Panc1 (cell line): ENCODE measurements at regions not wholly inside any gene's neighbourhood (a gene's known extent, or its start where the extent isn't known, plus 50 kb on each side); places are given as distances from the start of the nearest gene placed in this dataset.

ENCODE experiments used
- ATAC-seq: fragments of 200-7000 bp; cut with Tn5 transposase; 2 replicates; pipeline ENCODE4 v1.9.1; 2020; ENCODE audit warnings: mild to moderate bottlenecking, moderate library complexity
- BruUV-seq: library from RNA; stranded (reverse); fragments of 400-500 nt; replicated peaks from 2 replicates; lab custom pipeline; 2021; lab: Mats Ljungman, UMichigan
- CTCF ChIA-PET: fragments of 300-600 bp; sonication (Branson Sonifier 250); formaldehyde crosslinking; loops from one replicate; lab custom pipeline; 2022; ENCODE audit warnings: antibody characterized with exemption; lab: Charles Lee
- POLR2A ChIA-PET: fragments of 300-600 bp; sonication (Branson Sonifier 250); formaldehyde crosslinking; loops from one replicate; lab custom pipeline; 2022; ENCODE audit warnings: antibody characterized with exemption; lab: Charles Lee
- DNase-seq: peaks from one replicate; pipeline ENCODE4 v3.0.0-alpha.2; 2010; ENCODE audit warnings: low read depth, low spot score
- H3K27ac ChIP-seq: 2 replicates; pipeline ENCODE4 v1.5.1; 2011; ENCODE audit warnings: mild to moderate bottlenecking, low read length, inconsistent platforms
- H3K27me3 ChIP-seq: fragments of 200-500 bp; sonication (Bioruptor generic); 2 replicates; pipeline ENCODE4 v1.6.0; 2014; ENCODE audit warnings: low read length, inconsistent platforms; ENCODE audit not compliant: control insufficient read depth, insufficient read depth
- H3K36me3 ChIP-seq: fragments of 200-500 bp; sonication (Bioruptor generic); 2 replicates; pipeline ENCODE4 v1.5.1; 2014; ENCODE audit warnings: inconsistent platforms, mild to moderate bottlenecking, low read length, moderate library complexity; ENCODE audit not compliant: control insufficient read depth, insufficient read depth
- H3K4me1 ChIP-seq: 2 replicates; pipeline ENCODE4 v1.5.1; 2011; ENCODE audit warnings: inconsistent platforms, mild to moderate bottlenecking, low read length, moderate library complexity; ENCODE audit not compliant: control insufficient read depth, insufficient read depth
- H3K4me3 ChIP-seq, 2 experiments: 2 replicates each; pipeline ENCODE4 v1.5.1; 2011 to 2012; ENCODE audit warnings: low read depth in 2 of 2, low read length in 2 of 2, mild to moderate bottlenecking in 2 of 2, inconsistent platforms in 1 of 2, moderate library complexity in 1 of 2
- H3K9me3 ChIP-seq: fragments of 200-500 bp; sonication (Bioruptor generic); 2 replicates; pipeline ENCODE4 v1.5.1; 2014; ENCODE audit warnings: low read depth, mild to moderate bottlenecking, inconsistent platforms, low read length, moderate library complexity; ENCODE audit not compliant: control insufficient read depth, insufficient read depth
- CTCF ChIP-seq: fragments of 450-650 bp; IDR thresholded peaks from 2 replicates; pipeline ENCODE4 v1.5.1; 2017; ENCODE audit warnings: mild to moderate bottlenecking
- POLR2AphosphoS5 ChIP-seq: IDR thresholded peaks from 2 replicates; pipeline ENCODE4 v1.6.1; 2012; ENCODE audit warnings: mild to moderate bottlenecking, low read depth, low read length, moderate library complexity
- REST ChIP-seq, 2 experiments: IDR thresholded peaks; 2 replicates each; pipeline ENCODE4 v1.6.1; 2011 to 2012; ENCODE audit warnings: low read depth in 2 of 2, control low read depth in 1 of 2, low read length in 1 of 2, mild to moderate bottlenecking in 1 of 2, moderate library complexity in 1 of 2; ENCODE audit not compliant: insufficient read depth in 1 of 2
- SIN3A ChIP-seq: IDR thresholded peaks from 2 replicates; pipeline ENCODE4 v1.6.1; 2012; ENCODE audit warnings: low read depth, mild to moderate bottlenecking, low read length, moderate library complexity, borderline replicate concordance; ENCODE audit not compliant: insufficient read depth
- TCF7L2 ChIP-seq: IDR thresholded peaks from 2 replicates; pipeline ENCODE4 v1.6.1; 2011; ENCODE audit warnings: mild to moderate bottlenecking, low read depth, low read length, inconsistent platforms
- in situ Hi-C: cut with HindIII; loops from 2 replicates; pipeline ENCODE4 v1.10.0; 2016; ENCODE audit warnings: low sequenced_read_pairs, low pct_unique_long_range_greater_than_20kb
- intact Hi-C: fragments of 100-400 bp; cut with micrococcal nuclease; formaldehyde crosslinking; loops from one replicate; pipeline ENCODE4 v1.10.0; 2022; ENCODE audit not compliant: unreplicated experiment

- in situ Hi-C loops = no loop called here
- no peaks in the 10 kb centered on the region for H3K36me3 ChIP-seq
- H3K4me3 ChIP-seq = no peak overlapping the region
- H3K27me3 ChIP-seq = no peaks in the 10 kb centered on the region
- intact Hi-C loops = no loop called here
- CTCF ChIA-PET = no interaction called here
- no TSS peak for BruUV-seq
- H3K9me3 ChIP-seq = no peaks in the 10 kb centered on the region
- TF ChIP-seq POLR2AphosphoS5 = no peak
- TF ChIP-seq TCF7L2 = no peak
- no peak for TF ChIP-seq CTCF
- no peak for TF ChIP-seq REST (IDR thresholded peaks at IDR 0.05; ENCODE audit: insufficient read depth in 1 of 2, low read depth in 2 of 2, low read length in 1 of 2)
- TF ChIP-seq SIN3A = no peak
- no peak overlapping the region for H3K27ac ChIP-seq
- H3K4me1 ChIP-seq = no peaks in the 10 kb centered on the region
- no peak for ATAC-seq
- POLR2A ChIA-PET = no interaction called here
- no peak for DNase-seq
Measured at GRCh38 chr1:55848906-55849305, 633.7 kb upstream of the USP24 start.

DNA sequence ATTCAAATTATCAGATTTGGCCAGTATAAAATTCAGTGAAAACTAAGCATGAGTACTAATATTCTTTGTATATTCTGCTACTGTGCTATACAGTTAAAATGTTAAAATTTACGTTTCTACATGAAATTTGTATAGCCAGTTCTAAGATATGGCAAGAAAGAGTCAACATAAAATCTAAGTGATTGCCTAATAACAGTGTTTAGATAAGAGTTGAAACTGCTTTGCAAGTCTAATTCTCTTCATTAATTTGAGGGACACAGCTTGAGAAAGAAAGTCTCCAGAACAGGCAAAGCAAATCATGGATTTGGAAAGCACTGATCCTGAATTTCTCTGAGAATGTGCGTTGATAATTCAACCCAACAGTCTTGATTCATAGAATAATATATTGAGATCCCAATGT, 630.9 kb upstream of the USP24 start:
- ATAC-seq = no peak
- no peaks in the 10 kb centered on the region for H3K36me3 ChIP-seq
- TF ChIP-seq TCF7L2 (no peak), SIN3A (no peak), POLR2AphosphoS5 (no peak), REST (IDR thresholded peaks at IDR 0.05; ENCODE audit: insufficient read depth in 1 of 2, low read depth in 2 of 2, low read length in 1 of 2) (no peak), CTCF (no peak)
- no peak overlapping the region for H3K4me3 ChIP-seq
- CTCF ChIA-PET = no interaction called here
- no peaks in the 10 kb centered on the region for H3K4me1 ChIP-seq
- intact Hi-C loops = no loop called here
- POLR2A ChIA-PET = no interaction called here
- DNase-seq = no peak
- no peaks in the 10 kb centered on the region for H3K27me3 ChIP-seq
- no peaks in the 10 kb centered on the region for H3K9me3 ChIP-seq
- BruUV-seq = no TSS peak
- in situ Hi-C loops = no loop called here
- H3K27ac ChIP-seq = no peak overlapping the region
